ENCODE measurements at regions not wholly inside any gene's neighbourhood (a gene's known extent, or its start where the extent isn't known, plus 50 kb on each side); places are given as distances from the start of the nearest gene placed in this dataset.

- H3K27ac Mint-ChIP-seq (ENCODE audit: unreplicated experiment) = no peak overlapping the region
- H3K4me3 Mint-ChIP-seq (ENCODE audit: unreplicated experiment) = no peak overlapping the region
- no peak for TF ChIP-seq CTCF (IDR thresholded peaks at IDR 0.05; ENCODE audit: partially characterized antibody, unreplicated experiment)
- H3K36me3 Mint-ChIP-seq (ENCODE audit: unreplicated experiment) = peaks cover 13% of the 10 kb centered on the region
- H3K4me1 Mint-ChIP-seq (ENCODE audit: low read depth, unreplicated experiment) = no peaks in the 10 kb centered on the region
- no peak for DNase-seq
- peaks cover 4% of the 10 kb centered on the region for H3K9me3 Mint-ChIP-seq (ENCODE audit: unreplicated experiment)
- H3K27me3 Mint-ChIP-seq (ENCODE audit: unreplicated experiment) = peaks cover 5% of the 10 kb centered on the region
These were observed 339.8 kb downstream of the CYP26B1 start for GRCh38 chr2:71807581-71808451.

- no peak for TF ChIP-seq CTCF (IDR thresholded peaks at IDR 0.05; ENCODE audit: partially characterized antibody, unreplicated experiment)
- peaks cover 8% of the 10 kb centered on the region for H3K36me3 Mint-ChIP-seq (ENCODE audit: unreplicated experiment)
- H3K27me3 Mint-ChIP-seq (ENCODE audit: unreplicated experiment) = no peaks in the 10 kb centered on the region
- no peak overlapping the region for H3K27ac Mint-ChIP-seq (ENCODE audit: unreplicated experiment)
- H3K4me1 Mint-ChIP-seq (ENCODE audit: low read depth, unreplicated experiment) = peaks cover 5% of the 10 kb centered on the region
- DNase-seq = no peak
- H3K9me3 Mint-ChIP-seq (ENCODE audit: unreplicated experiment) = no peaks in the 10 kb centered on the region
- H3K4me3 Mint-ChIP-seq (ENCODE audit: unreplicated experiment) = no peak overlapping the region
These were observed 341.2 kb downstream of the CYP26B1 start for GRCh38 chr2:71806432-71806831.

- TF ChIP-seq CTCF (IDR thresholded peaks at IDR 0.05; ENCODE audit: partially characterized antibody, unreplicated experiment) = no peak
- H3K4me1 Mint-ChIP-seq (ENCODE audit: low read depth, unreplicated experiment) = peaks cover 14% of the 10 kb centered on the region
- H3K9me3 Mint-ChIP-seq (ENCODE audit: unreplicated experiment) = no peaks in the 10 kb centered on the region
- DNase-seq = no peak
- peaks cover 4% of the 10 kb centered on the region for H3K27me3 Mint-ChIP-seq (ENCODE audit: unreplicated experiment)
- H3K4me3 Mint-ChIP-seq (ENCODE audit: unreplicated experiment) = no peak overlapping the region
- H3K27ac Mint-ChIP-seq (ENCODE audit: unreplicated experiment) = no peak overlapping the region
- peaks cover 3% of the 10 kb centered on the region for H3K36me3 Mint-ChIP-seq (ENCODE audit: unreplicated experiment)
These were observed 343.3 kb downstream of the CYP26B1 start for GRCh38 chr2:71804281-71804751.

- TF ChIP-seq CTCF (IDR thresholded peaks at IDR 0.05; ENCODE audit: partially characterized antibody, unreplicated experiment) = no peak
- no peaks in the 10 kb centered on the region for H3K9me3 Mint-ChIP-seq (ENCODE audit: unreplicated experiment)
- peaks cover 14% of the 10 kb centered on the region for H3K4me1 Mint-ChIP-seq (ENCODE audit: low read depth, unreplicated experiment)
- no peak overlapping the region for H3K4me3 Mint-ChIP-seq (ENCODE audit: unreplicated experiment)
- peaks cover 4% of the 10 kb centered on the region for H3K27me3 Mint-ChIP-seq (ENCODE audit: unreplicated experiment)
- DNase-seq = no peak
- no peaks in the 10 kb centered on the region for H3K36me3 Mint-ChIP-seq (ENCODE audit: unreplicated experiment)
- H3K27ac Mint-ChIP-seq (ENCODE audit: unreplicated experiment) = no peak overlapping the region
These were observed 344.3 kb downstream of the CYP26B1 start for GRCh38 chr2:71803398-71803797.

DNA sequence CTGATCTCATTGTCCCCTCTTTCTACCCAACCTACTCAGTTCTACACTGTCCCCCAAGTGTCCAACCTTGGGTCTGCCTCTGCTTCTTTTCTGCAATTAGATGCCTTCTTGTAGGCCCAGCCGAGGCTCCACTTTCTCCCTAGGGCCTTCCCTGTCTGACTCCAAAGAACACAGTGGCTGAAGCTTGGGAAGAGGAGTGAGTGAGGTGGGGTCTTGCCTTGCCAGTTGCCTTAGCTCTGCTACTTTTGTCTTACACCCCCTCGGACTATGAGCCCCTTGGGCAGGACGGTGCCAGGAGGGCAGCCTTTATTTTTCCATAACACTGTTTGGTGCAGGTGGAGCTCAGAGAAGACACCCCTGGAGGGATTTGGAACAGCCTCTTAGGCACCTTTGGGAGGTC is 345.1 kb downstream of the CYP26B1 start:
- H3K27me3 Mint-ChIP-seq (ENCODE audit: unreplicated experiment) = peaks cover 6% of the 10 kb centered on the region
- no peak for TF ChIP-seq CTCF (IDR thresholded peaks at IDR 0.05; ENCODE audit: partially characterized antibody, unreplicated experiment)
- no peaks in the 10 kb centered on the region for H3K36me3 Mint-ChIP-seq (ENCODE audit: unreplicated experiment)

More for the DNA sequence above, 345.1 kb downstream of the CYP26B1 start:
- H3K4me3 Mint-ChIP-seq (ENCODE audit: unreplicated experiment) = no peak overlapping the region
- no peaks in the 10 kb centered on the region for H3K9me3 Mint-ChIP-seq (ENCODE audit: unreplicated experiment)
- no peak overlapping the region for H3K27ac Mint-ChIP-seq (ENCODE audit: unreplicated experiment)
- no peak for DNase-seq
- peaks cover 18% of the 10 kb centered on the region for H3K4me1 Mint-ChIP-seq (ENCODE audit: low read depth, unreplicated experiment)
